Parathyroid adenoma (tissue), 2 donors: ENCODE measurements at regions not wholly inside any gene's neighbourhood (a gene's known extent, or its start where the extent isn't known, plus 50 kb on each side); places are given as distances from the start of the nearest gene placed in this dataset.

Source experiments
- H2AFZ ChIP-seq: fragments of 300-600 bp; sonication (generic); one replicate; pipeline ENCODE4 v1.7.0; 2017; ENCODE audit warnings: antibody characterized with exemption, mild to moderate bottlenecking
- H3K27ac ChIP-seq: fragments of 300-600 bp; sonication (generic); one replicate; pipeline ENCODE4 v1.7.0; 2017
- H3K27me3 ChIP-seq: fragments of 300-600 bp; sonication (generic); one replicate; pipeline ENCODE4 v1.7.0; 2017; ENCODE audit warnings: low read length; ENCODE audit not compliant: control insufficient read depth, insufficient read depth
- H3K36me3 ChIP-seq: fragments of 300-600 bp; sonication (generic); one replicate; pipeline ENCODE4 v1.7.0; 2017; ENCODE audit warnings: low read length; ENCODE audit not compliant: control insufficient read depth, insufficient read depth
- H3K4me1 ChIP-seq: fragments of 300-600 bp; sonication (generic); one replicate; pipeline ENCODE4 v1.7.0; 2017; ENCODE audit warnings: control low read depth
- H3K4me2 ChIP-seq: fragments of 300-600 bp; sonication (generic); one replicate; pipeline ENCODE4 v1.7.0; 2017; ENCODE audit warnings: low read length
- H3K4me3 ChIP-seq: fragments of 300-600 bp; sonication (generic); one replicate; pipeline ENCODE4 v1.7.0; 2017; ENCODE audit warnings: low read depth, low read length
- H3K79me2 ChIP-seq: fragments of 300-600 bp; sonication (generic); one replicate; pipeline ENCODE4 v1.7.0; 2017; ENCODE audit warnings: control low read depth
- H3K9ac ChIP-seq: fragments of 300-600 bp; sonication (generic); one replicate; pipeline ENCODE4 v1.7.0; 2017; ENCODE audit warnings: mild to moderate bottlenecking
- H3K9me3 ChIP-seq: fragments of 300-600 bp; sonication (generic); one replicate; pipeline ENCODE4 v1.7.0; 2017; ENCODE audit warnings: low read length; ENCODE audit not compliant: control insufficient read depth
- TF ChIP-seq, protein P1 (sequence below): fragments of 300-600 bp; sonication (generic); IDR thresholded peaks from one replicate; pipeline ENCODE4 v1.7.0; 2017; ENCODE audit warnings: antibody characterized with exemption, mild to moderate bottlenecking
- donor health status: primary hyperparathyroidism.

DNA sequence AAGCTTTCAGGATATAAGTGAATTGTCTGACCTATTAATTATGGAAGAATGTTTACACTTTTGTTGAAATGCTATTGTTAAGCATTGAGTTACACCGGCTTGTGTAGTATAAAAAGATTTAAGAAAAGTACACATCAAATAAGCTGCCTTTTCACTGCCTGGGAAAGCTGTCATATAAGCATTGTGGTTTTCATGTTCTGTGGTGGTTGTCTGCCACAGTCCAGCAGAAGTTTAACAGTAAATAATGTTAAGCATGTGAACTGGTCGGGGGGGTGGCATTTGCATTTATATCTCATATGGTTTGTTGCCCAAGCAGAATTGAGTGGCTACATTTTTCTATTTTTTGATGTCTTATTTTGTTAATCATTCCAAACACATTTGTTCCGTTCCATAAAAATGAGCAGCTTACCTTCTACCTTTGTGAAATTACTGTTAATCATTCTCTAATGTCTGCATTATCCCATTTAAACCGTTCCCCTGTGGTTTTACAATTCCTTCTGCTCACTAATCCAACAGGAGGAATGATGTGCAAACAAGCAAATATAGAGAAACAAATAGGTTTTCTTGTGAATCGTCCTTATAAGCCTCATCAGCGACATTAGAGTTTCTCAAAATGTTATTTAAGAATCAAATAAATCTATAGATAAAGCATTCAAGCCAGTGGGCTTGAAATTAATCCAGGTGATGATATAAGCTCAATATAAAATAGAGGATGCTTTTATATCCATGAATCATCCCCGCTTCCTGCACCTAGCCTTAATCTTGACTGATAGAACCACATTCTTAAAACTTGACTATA, 160.8 kb upstream of the SAMSN1 start:
- no peaks in the 10 kb centered on the region for H3K4me1 ChIP-seq
- H3K79me2 ChIP-seq = no peaks in the 10 kb centered on the region
- no peaks in the 10 kb centered on the region for H3K27me3 ChIP-seq
- no peak overlapping the region for H3K27ac ChIP-seq
- no peak overlapping the region for H3K9ac ChIP-seq
- H3K4me3 ChIP-seq = no peak overlapping the region
- TF ChIP-seq, protein P1, sequence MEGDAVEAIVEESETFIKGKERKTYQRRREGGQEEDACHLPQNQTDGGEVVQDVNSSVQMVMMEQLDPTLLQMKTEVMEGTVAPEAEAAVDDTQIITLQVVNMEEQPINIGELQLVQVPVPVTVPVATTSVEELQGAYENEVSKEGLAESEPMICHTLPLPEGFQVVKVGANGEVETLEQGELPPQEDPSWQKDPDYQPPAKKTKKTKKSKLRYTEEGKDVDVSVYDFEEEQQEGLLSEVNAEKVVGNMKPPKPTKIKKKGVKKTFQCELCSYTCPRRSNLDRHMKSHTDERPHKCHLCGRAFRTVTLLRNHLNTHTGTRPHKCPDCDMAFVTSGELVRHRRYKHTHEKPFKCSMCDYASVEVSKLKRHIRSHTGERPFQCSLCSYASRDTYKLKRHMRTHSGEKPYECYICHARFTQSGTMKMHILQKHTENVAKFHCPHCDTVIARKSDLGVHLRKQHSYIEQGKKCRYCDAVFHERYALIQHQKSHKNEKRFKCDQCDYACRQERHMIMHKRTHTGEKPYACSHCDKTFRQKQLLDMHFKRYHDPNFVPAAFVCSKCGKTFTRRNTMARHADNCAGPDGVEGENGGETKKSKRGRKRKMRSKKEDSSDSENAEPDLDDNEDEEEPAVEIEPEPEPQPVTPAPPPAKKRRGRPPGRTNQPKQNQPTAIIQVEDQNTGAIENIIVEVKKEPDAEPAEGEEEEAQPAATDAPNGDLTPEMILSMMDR = no peak
- H3K9me3 ChIP-seq = no peaks in the 10 kb centered on the region
- H2AFZ ChIP-seq = no peak overlapping the region
- no peaks in the 10 kb centered on the region for H3K36me3 ChIP-seq
- no peak overlapping the region for H3K4me2 ChIP-seq

DNA sequence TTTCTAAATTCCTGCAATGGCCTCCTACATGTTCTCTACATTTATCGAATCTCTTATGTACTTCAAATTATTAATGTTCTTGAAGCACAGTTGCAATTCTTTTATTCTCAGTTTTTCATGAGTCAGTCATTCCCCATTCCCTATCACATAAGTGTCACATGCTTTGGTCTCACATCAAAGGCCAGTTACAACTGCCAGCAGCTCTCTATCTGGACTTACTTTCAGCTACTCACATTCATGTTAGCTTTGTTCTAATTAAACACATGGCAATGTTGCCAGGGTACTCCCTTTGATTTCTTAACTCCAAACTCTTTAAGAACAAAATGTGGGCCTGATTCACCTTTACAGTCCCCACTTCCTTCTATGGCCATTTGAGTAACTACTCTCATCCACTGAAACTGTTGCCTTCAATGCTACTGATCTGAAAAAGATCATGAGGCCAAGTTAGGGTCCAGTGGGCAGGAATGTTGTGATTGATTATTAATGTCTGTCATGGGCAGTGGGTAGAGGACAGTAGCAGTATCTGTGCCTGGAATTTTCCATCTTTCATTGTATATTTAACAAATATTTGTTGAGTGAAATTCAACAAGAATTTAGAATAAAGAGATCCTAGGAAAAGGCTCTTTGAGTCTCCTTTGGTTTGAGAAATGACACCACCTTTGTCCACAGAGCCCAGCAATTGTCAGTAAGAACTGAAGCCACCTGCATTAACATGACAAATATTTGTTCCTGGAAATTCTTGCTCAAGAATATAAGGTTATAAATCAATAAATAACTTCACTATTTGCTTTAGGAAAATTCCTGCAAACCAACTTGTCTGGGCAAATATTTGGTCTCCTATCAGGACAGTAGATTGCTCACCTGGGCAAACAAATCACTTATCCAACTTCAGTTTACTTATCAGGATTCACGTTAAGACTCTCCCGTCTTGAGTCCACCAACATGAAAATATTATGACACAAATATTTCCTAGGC, 153.6 kb upstream of the SAMSN1 start:
- Histone ChIP-seq H3K9me3 (no peaks in the 10 kb centered on the region), H3K4me3 (no peak overlapping the region), H3K4me1 (no peaks in the 10 kb centered on the region), H3K27ac (no peak overlapping the region), H3K4me2 (no peak overlapping the region), H3K27me3 (no peaks in the 10 kb centered on the region), H3K36me3 (no peaks in the 10 kb centered on the region), H3K9ac (no peak overlapping the region), H2AFZ (no peak overlapping the region), H3K79me2 (no peaks in the 10 kb centered on the region)
- TF ChIP-seq, protein P1 = no peak

DNA sequence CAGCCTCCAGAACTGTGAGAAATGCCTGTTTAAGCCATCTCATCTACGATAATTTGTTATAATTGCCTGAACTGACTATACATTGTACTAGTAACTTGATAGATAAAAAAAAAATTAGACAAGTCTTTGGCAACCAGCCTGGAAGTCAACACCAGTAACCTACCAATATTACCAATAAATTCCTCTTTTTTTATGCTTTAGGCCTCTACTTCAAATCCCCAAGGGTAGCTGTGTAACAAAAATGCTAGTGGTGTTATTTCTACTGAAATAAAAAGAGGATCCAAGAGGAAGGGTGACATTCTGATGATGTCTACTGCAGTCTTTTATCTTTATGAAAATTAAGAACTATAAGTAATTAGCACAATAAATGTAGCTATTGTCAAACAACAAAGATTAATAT, 151.7 kb upstream of the SAMSN1 start:
- Histone ChIP-seq H3K27me3 (no peaks in the 10 kb centered on the region), H3K27ac (no peak overlapping the region), H3K4me3 (no peak overlapping the region), H3K4me2 (no peak overlapping the region), H3K4me1 (no peaks in the 10 kb centered on the region), H3K9me3 (no peaks in the 10 kb centered on the region), H3K79me2 (no peaks in the 10 kb centered on the region), H3K36me3 (no peaks in the 10 kb centered on the region), H3K9ac (no peak overlapping the region), H2AFZ (no peak overlapping the region)
- TF ChIP-seq, protein P1 = no peak

DNA sequence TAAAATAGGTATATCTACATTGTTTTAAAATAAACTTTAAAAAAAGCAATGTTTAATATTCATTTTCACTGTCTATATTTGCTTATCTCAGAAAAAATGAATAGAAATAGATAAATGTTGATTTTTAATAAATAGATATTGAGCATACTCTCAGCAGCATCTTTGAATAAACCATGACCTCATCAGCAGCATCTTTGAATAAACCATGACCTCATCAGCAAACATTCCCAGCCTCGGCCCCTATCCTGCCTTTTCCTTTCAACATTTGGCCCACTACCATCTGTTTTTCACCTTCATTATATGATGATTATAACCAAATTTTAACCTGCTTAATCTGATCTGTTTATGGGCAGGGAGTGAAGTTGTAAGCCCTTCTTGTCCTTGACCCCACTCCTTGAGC, 148.7 kb upstream of the SAMSN1 start:
- H3K4me1 ChIP-seq = no peaks in the 10 kb centered on the region
- H3K36me3 ChIP-seq = no peaks in the 10 kb centered on the region
- H3K4me3 ChIP-seq = no peak overlapping the region
- no peaks in the 10 kb centered on the region for H3K79me2 ChIP-seq
- H2AFZ ChIP-seq = no peak overlapping the region
- TF ChIP-seq, protein P1 = no peak
- no peak overlapping the region for H3K27ac ChIP-seq
- H3K4me2 ChIP-seq = no peak overlapping the region
- H3K9me3 ChIP-seq = no peaks in the 10 kb centered on the region
- H3K27me3 ChIP-seq = no peaks in the 10 kb centered on the region
- H3K9ac ChIP-seq = no peak overlapping the region
